Suprapubic skin (tissue), 3 donors: ENCODE measurements at regions not wholly inside any gene's neighbourhood (a gene's known extent, or its start where the extent isn't known, plus 50 kb on each side); places are given as distances from the start of the nearest gene placed in this dataset.

Source experiments
- CTCF ChIP-seq, 2 donors: fragments of 200-600 bp in 1 of 2; fragments of 450-650 bp in 1 of 2; sonication (generic) in 1 of 2; IDR thresholded peaks; one replicate each; pipeline ENCODE4 v1.5.1; 2016 to 2019; ENCODE audit warnings: antibody characterized with exemption in 2 of 2, mild to moderate bottlenecking in 1 of 2, moderate library complexity in 1 of 2
- POLR2A ChIP-seq, 2 donors: fragments of 450-650 bp; IDR thresholded peaks; one replicate each; pipeline ENCODE4 v1.6.1; 2017; ENCODE audit warnings: antibody characterized with exemption in 2 of 2, mild to moderate bottlenecking in 2 of 2, moderate library complexity in 2 of 2

- TF ChIP-seq POLR2A (IDR thresholded peaks at IDR 0.05): no peak
- no peak for TF ChIP-seq CTCF (IDR thresholded peaks at IDR 0.05)
These were observed 86.8 kb upstream of the KMT2C start for GRCh38 chr7:152522571-152523067.
